ENCODE measurements at regions not wholly inside any gene's neighbourhood (a gene's known extent, or its start where the extent isn't known, plus 50 kb on each side); places are given as distances from the start of the nearest gene placed in this dataset.

DNA sequence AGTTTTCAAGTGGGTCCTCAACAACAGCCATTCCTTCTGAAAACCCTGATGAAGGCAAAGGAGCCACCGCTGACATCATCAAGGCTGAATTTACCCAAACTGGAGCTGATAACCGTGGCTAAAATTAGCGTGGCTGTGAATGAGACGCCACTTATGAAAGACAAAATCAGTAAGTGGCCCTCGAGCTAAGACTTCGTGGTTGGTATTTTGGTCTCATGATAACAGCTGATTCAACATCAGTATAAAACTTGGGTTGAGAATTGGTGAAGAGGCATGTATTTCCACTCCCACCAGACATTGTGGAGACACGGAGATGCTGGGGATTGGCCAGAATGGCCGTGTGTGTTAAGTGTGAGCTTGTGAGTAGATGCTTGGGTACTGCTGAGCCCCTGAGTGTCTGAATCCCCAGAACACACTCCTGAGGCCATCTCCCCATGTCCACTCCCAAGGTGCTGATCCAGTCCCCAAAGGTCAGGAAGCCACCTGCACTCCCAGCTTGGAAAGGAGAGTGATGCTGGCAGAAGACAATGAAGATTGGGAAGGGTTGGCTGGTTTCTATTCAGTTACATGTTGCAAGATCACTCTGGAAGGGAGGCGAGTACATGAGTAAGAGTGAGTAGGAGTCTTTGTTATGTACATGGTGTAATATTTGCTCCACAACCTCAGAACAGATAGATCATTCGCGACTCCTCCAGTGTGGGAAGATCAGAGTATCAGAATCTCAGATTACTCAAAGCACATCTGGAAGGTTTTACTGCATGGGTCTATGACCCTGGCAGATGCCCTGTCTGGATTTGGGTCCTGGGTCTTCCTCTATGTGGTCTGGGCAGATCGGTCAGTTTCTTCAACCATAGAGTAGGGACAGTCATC lies 207.7 kb downstream of the HS3ST3A1 start:
- no TSS peak for BruUV-seq (replicated peaks)
- H3K79me2 ChIP-seq (ENCODE audit: low read length), result no peaks in the 10 kb centered on the region
- H3K36me3 ChIP-seq (ENCODE audit: low read depth, low read length), result no peaks in the 10 kb centered on the region
- H3K27ac ChIP-seq (ENCODE audit: low read length), result no peak overlapping the region
- no peaks in the 10 kb centered on the region for H3K9me3 ChIP-seq (ENCODE audit: low read length)
- ATAC-seq, result no peak
- CTCF ChIA-PET, result no interaction called here
- H2AFZ ChIP-seq (ENCODE audit: low read length), result no peak overlapping the region
- H3K9ac ChIP-seq (ENCODE audit: low read length), result no peak overlapping the region
- intact Hi-C loops (cut with micrococcal nuclease), result no loop called here
- no peak for TF ChIP-seq EZH2phosphoT487 (IDR thresholded peaks at IDR 0.05; ENCODE audit: borderline replicate concordance, low read length)
- no peak for TF ChIP-seq EZH2 (IDR thresholded peaks at IDR 0.05; ENCODE audit: low read length, unreplicated experiment)
- H3K4me1 ChIP-seq (ENCODE audit: insufficient read depth, low read length), result no peaks in the 10 kb centered on the region
- no peaks in the 10 kb centered on the region for H3F3A ChIP-seq (ENCODE audit: low read length, unreplicated experiment)
- H4K20me1 ChIP-seq (ENCODE audit: low read length), result no peaks in the 10 kb centered on the region
- no peak overlapping the region for H3K4me3 ChIP-seq (ENCODE audit: low read length)
- H3K4me2 ChIP-seq (ENCODE audit: low read length), result no peak overlapping the region
- peaks cover 20% of the 10 kb centered on the region; the same call in 1 of the 2 replicates for H3K27me3 ChIP-seq (ENCODE audit: low read length)
- DNase-seq, result peak; percentile 20
- POLR2A ChIA-PET (ENCODE audit: unreplicated experiment), result no interaction called here
- H3K9me2 ChIP-seq (replicated peaks; ENCODE audit: low read length), result no peaks in the 10 kb centered on the region

DNA sequence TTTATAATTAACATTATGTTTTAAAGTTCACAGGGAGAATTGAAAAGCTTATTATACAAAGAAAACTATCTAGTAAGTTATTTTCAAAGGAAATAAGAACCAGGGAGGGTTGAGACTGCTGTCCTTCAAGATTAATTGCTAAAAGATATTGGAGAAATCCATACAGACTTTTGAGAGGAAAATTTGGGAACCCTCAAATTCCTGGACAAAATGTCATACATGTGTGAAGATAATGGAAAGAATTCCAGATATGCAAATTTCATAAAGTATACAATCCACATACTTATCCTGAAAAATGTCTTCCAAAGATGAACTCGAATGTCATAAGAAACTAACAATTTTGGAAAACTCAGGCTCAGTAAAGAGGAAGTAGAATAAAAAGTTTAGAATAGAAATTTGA lies 213.8 kb downstream of the HS3ST3A1 start:
- no peaks in the 10 kb centered on the region for H3K9me2 ChIP-seq (replicated peaks; ENCODE audit: low read length)
- ChIA-PET POLR2A (ENCODE audit: unreplicated experiment) (no interaction called here), CTCF (no interaction called here)
- BruUV-seq (replicated peaks), result no TSS peak
- no peaks in the 10 kb centered on the region for H3K36me3 ChIP-seq (ENCODE audit: low read depth, low read length)
- TF ChIP-seq EZH2 (IDR thresholded peaks at IDR 0.05; ENCODE audit: low read length, unreplicated experiment), result no peak
- no peak for TF ChIP-seq EZH2phosphoT487 (IDR thresholded peaks at IDR 0.05; ENCODE audit: borderline replicate concordance, low read length)
- TF ChIP-seq, protein P1, sequence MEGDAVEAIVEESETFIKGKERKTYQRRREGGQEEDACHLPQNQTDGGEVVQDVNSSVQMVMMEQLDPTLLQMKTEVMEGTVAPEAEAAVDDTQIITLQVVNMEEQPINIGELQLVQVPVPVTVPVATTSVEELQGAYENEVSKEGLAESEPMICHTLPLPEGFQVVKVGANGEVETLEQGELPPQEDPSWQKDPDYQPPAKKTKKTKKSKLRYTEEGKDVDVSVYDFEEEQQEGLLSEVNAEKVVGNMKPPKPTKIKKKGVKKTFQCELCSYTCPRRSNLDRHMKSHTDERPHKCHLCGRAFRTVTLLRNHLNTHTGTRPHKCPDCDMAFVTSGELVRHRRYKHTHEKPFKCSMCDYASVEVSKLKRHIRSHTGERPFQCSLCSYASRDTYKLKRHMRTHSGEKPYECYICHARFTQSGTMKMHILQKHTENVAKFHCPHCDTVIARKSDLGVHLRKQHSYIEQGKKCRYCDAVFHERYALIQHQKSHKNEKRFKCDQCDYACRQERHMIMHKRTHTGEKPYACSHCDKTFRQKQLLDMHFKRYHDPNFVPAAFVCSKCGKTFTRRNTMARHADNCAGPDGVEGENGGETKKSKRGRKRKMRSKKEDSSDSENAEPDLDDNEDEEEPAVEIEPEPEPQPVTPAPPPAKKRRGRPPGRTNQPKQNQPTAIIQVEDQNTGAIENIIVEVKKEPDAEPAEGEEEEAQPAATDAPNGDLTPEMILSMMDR (conservative IDR thresholded peaks at IDR 0.05; ENCODE audit: low read depth, low read length), result no peak
- DNase-seq, result no peak
- intact Hi-C loops (cut with micrococcal nuclease), result no loop called here
- no peaks in the 10 kb centered on the region for H3K79me2 ChIP-seq (ENCODE audit: low read length)
- H3K9me3 ChIP-seq (ENCODE audit: low read length), result no peaks in the 10 kb centered on the region
- H4K20me1 ChIP-seq (ENCODE audit: low read length), result no peaks in the 10 kb centered on the region
- H3K9ac ChIP-seq (ENCODE audit: low read length), result no peak overlapping the region
- no peaks in the 10 kb centered on the region for H3K4me1 ChIP-seq (ENCODE audit: insufficient read depth, low read length)
- H3F3A ChIP-seq (ENCODE audit: low read length, unreplicated experiment), result no peaks in the 10 kb centered on the region
- H3K27me3 ChIP-seq (ENCODE audit: low read length), result 0 out of 2 replicates have a peak, but pooled peaks cover 8% of the 10 kb centered on the region
- H2AFZ ChIP-seq (ENCODE audit: low read length), result no peak overlapping the region
- H3K4me2 ChIP-seq (ENCODE audit: low read length), result no peak overlapping the region
- H3K4me3 ChIP-seq (ENCODE audit: low read length), result no peak overlapping the region
- ATAC-seq, result no peak
- H3K27ac ChIP-seq (ENCODE audit: low read length), result no peak overlapping the region

DNA sequence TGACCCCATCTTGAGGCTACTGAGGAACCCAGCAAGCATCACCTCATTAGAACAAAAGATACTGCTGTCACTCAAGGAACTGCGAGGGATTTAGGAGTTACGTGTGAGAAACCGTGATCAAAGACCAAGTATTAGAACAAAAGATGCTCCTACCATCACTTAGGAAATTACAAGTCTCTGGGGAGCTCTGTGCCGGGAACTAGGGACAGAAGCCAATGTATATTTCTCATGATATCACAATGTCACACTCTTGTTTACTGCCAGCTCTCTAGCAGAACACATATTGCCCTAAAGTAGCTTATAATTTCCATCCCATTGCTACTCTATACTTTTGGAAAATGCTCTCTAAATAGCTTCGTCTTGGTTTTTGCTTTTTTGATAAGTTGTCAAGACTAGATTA lies 214.5 kb downstream of the HS3ST3A1 start:
- BruUV-seq (replicated peaks), result no TSS peak
- Histone ChIP-seq H3K9me3 (ENCODE audit: low read length) (no peaks in the 10 kb centered on the region), H4K20me1 (ENCODE audit: low read length) (no peaks in the 10 kb centered on the region), H3F3A (ENCODE audit: low read length, unreplicated experiment) (no peaks in the 10 kb centered on the region), H3K9ac (ENCODE audit: low read length) (no peak overlapping the region), H3K9me2 (replicated peaks; ENCODE audit: low read length) (no peaks in the 10 kb centered on the region), H3K27me3 (ENCODE audit: low read length) (0 out of 2 replicates have a peak, but pooled peaks cover 3% of the 10 kb centered on the region), H3K4me2 (ENCODE audit: low read length) (no peak overlapping the region), H2AFZ (ENCODE audit: low read length) (no peak overlapping the region), H3K27ac (ENCODE audit: low read length) (no peak overlapping the region), H3K36me3 (ENCODE audit: low read depth, low read length) (no peaks in the 10 kb centered on the region), H3K4me1 (ENCODE audit: insufficient read depth, low read length) (no peaks in the 10 kb centered on the region), H3K4me3 (ENCODE audit: low read length) (no peak overlapping the region), H3K79me2 (ENCODE audit: low read length) (no peaks in the 10 kb centered on the region)
- CTCF ChIA-PET, result no interaction called here
- POLR2A ChIA-PET (ENCODE audit: unreplicated experiment), result no interaction called here
- no peak for TF ChIP-seq EZH2phosphoT487 (IDR thresholded peaks at IDR 0.05; ENCODE audit: borderline replicate concordance, low read length)
- TF ChIP-seq, protein P1 (conservative IDR thresholded peaks at IDR 0.05; ENCODE audit: low read depth, low read length), result no peak
- no peak for TF ChIP-seq EZH2 (IDR thresholded peaks at IDR 0.05; ENCODE audit: low read length, unreplicated experiment)
- ATAC-seq (no peak), DNase-seq (no peak)
- intact Hi-C loops (cut with micrococcal nuclease), result no loop called here
